ENCODE measurements at regions not wholly inside any gene's neighbourhood (a gene's known extent, or its start where the extent isn't known, plus 50 kb on each side); places are given as distances from the start of the nearest gene placed in this dataset.

GRCh38 chr9:88680041-88680440 is 145.1 kb downstream of the NXNL2 start:
- Histone ChIP-seq H3K36me3 (ENCODE audit: low read length) (no peaks in the 10 kb centered on the region), H3K9me2 (replicated peaks; ENCODE audit: insufficient read depth, low read length) (no peaks in the 10 kb centered on the region), H3K4me2 (ENCODE audit: low read depth, low read length, poor library complexity, severe bottlenecking) (no peak overlapping the region), H3K27ac (ENCODE audit: low read depth, low read length) (no peak overlapping the region), H3K27me3 (ENCODE audit: low read length) (no peaks in the 10 kb centered on the region), H3F3A (ENCODE audit: insufficient read depth) (no peaks in the 10 kb centered on the region), H3K79me2 (ENCODE audit: insufficient read depth, low read length) (no peaks in the 10 kb centered on the region), H3K9me3 (ENCODE audit: insufficient read depth, low read length) (no peaks in the 10 kb centered on the region), H4K20me1 (ENCODE audit: low read depth, low read length) (no peaks in the 10 kb centered on the region), H3K4me3 (ENCODE audit: insufficient read depth, low read length, poor library complexity, severe bottlenecking) (no peak overlapping the region), H2AFZ (ENCODE audit: low read depth, low read length, severe bottlenecking) (no peak overlapping the region), H3K9ac (ENCODE audit: low read length) (no peak overlapping the region)
- TF ChIP-seq EZH2phosphoT487 (conservative IDR thresholded peaks at IDR 0.05; ENCODE audit: low read length) (no peak), CTCF (IDR thresholded peaks at IDR 0.05; ENCODE audit: insufficient read depth, low read length, poor library complexity, severe bottlenecking) (no peak)

- H4K20me1 ChIP-seq (ENCODE audit: low read depth, low read length), result no peaks in the 10 kb centered on the region
- H3K9me2 ChIP-seq (replicated peaks; ENCODE audit: insufficient read depth, low read length), result no peaks in the 10 kb centered on the region
- no peaks in the 10 kb centered on the region for H3K79me2 ChIP-seq (ENCODE audit: insufficient read depth, low read length)
- no peaks in the 10 kb centered on the region for H3F3A ChIP-seq (ENCODE audit: insufficient read depth)
- no peak overlapping the region for H3K4me2 ChIP-seq (ENCODE audit: low read depth, low read length, poor library complexity, severe bottlenecking)
- TF ChIP-seq EZH2phosphoT487 (conservative IDR thresholded peaks at IDR 0.05; ENCODE audit: low read length) (no peak), CTCF (IDR thresholded peaks at IDR 0.05; ENCODE audit: insufficient read depth, low read length, poor library complexity, severe bottlenecking) (no peak)
- H3K36me3 ChIP-seq (ENCODE audit: low read length), result no peaks in the 10 kb centered on the region
- no peak overlapping the region for H2AFZ ChIP-seq (ENCODE audit: low read depth, low read length, severe bottlenecking)
- no peaks in the 10 kb centered on the region for H3K27me3 ChIP-seq (ENCODE audit: low read length)
- H3K27ac ChIP-seq (ENCODE audit: low read depth, low read length), result no peak overlapping the region
- H3K4me3 ChIP-seq (ENCODE audit: insufficient read depth, low read length, poor library complexity, severe bottlenecking), result no peak overlapping the region
- no peak overlapping the region for H3K9ac ChIP-seq (ENCODE audit: low read length)
- H3K9me3 ChIP-seq (ENCODE audit: insufficient read depth, low read length), result no peaks in the 10 kb centered on the region
Observed at GRCh38 chr9:88680505-88681160, 145.7 kb downstream of the NXNL2 start.

GRCh38 chr9:88681434-88681833 is 146.5 kb downstream of the NXNL2 start:
- Histone ChIP-seq H3K9me3 (ENCODE audit: insufficient read depth, low read length) (no peaks in the 10 kb centered on the region), H3K4me2 (ENCODE audit: low read depth, low read length, poor library complexity, severe bottlenecking) (no peak overlapping the region), H3K79me2 (ENCODE audit: insufficient read depth, low read length) (no peaks in the 10 kb centered on the region), H3K4me3 (ENCODE audit: insufficient read depth, low read length, poor library complexity, severe bottlenecking) (no peak overlapping the region), H3K9me2 (replicated peaks; ENCODE audit: insufficient read depth, low read length) (no peaks in the 10 kb centered on the region), H3K27ac (ENCODE audit: low read depth, low read length) (no peak overlapping the region), H4K20me1 (ENCODE audit: low read depth, low read length) (no peaks in the 10 kb centered on the region), H3K36me3 (ENCODE audit: low read length) (no peaks in the 10 kb centered on the region), H3K9ac (ENCODE audit: low read length) (no peak overlapping the region), H2AFZ (ENCODE audit: low read depth, low read length, severe bottlenecking) (no peak overlapping the region), H3F3A (ENCODE audit: insufficient read depth) (no peaks in the 10 kb centered on the region), H3K27me3 (ENCODE audit: low read length) (no peaks in the 10 kb centered on the region)
- TF ChIP-seq CTCF (IDR thresholded peaks at IDR 0.05; ENCODE audit: insufficient read depth, low read length, poor library complexity, severe bottlenecking) (no peak), EZH2phosphoT487 (conservative IDR thresholded peaks at IDR 0.05; ENCODE audit: low read length) (no peak)

Data from SU-DHL-6 (cell line).